H9 (cell line): ENCODE measurements at regions not wholly inside any gene's neighbourhood (a gene's known extent, or its start where the extent isn't known, plus 50 kb on each side); places are given as distances from the start of the nearest gene placed in this dataset.

Experiments
- DNase-seq: peaks from one replicate; pipeline ENCODE4 v3.0.0-alpha.2; 2017
- H2AFZ ChIP-seq: one replicate; pipeline ENCODE4 v1.6.1; 2013; ENCODE audit warnings: mild to moderate bottlenecking, low read length, control low read depth, moderate library complexity
- H2AK5ac ChIP-seq: 2 replicates; pipeline ENCODE4 v1.6.1; 2013; ENCODE audit warnings: low read length, control low read depth, mixed read lengths; ENCODE audit not compliant: insufficient read length
- H2BK120ac ChIP-seq: one replicate; pipeline ENCODE4 v1.6.1; 2013; ENCODE audit warnings: low read depth, mild to moderate bottlenecking, low read length, control low read depth, inconsistent platforms; ENCODE audit not compliant: poor library complexity, severe bottlenecking
- H2BK12ac ChIP-seq: 2 replicates; pipeline ENCODE4 v1.6.1; 2013; ENCODE audit warnings: low read length, control low read depth, mixed read lengths, low read depth; ENCODE audit not compliant: insufficient read length
- H2BK15ac ChIP-seq: 2 replicates; pipeline ENCODE4 v1.6.1; 2013; ENCODE audit warnings: low read depth, low read length, control low read depth
- H2BK20ac ChIP-seq: one replicate; pipeline ENCODE4 v1.6.1; 2013; ENCODE audit warnings: low read depth, mild to moderate bottlenecking, low read length, control low read depth, inconsistent platforms; ENCODE audit not compliant: poor library complexity, severe bottlenecking
- H2BK5ac ChIP-seq: 2 replicates; pipeline ENCODE4 v1.6.1; 2013; ENCODE audit warnings: low read length, control low read depth, mixed read lengths; ENCODE audit not compliant: insufficient read length
- H3K14ac ChIP-seq: 2 replicates; pipeline ENCODE4 v1.6.1; 2013; ENCODE audit warnings: low read length, control low read depth; ENCODE audit not compliant: insufficient read depth
- H3K18ac ChIP-seq: 2 replicates; pipeline ENCODE4 v1.6.1; 2013; ENCODE audit warnings: low read depth, mild to moderate bottlenecking, mixed read lengths, low read length, control low read depth; ENCODE audit not compliant: insufficient read length
- H3K23ac ChIP-seq: 2 replicates; pipeline ENCODE4 v1.6.1; 2013; ENCODE audit warnings: low read length, control low read depth, mixed read lengths, low read depth; ENCODE audit not compliant: insufficient read length
- H3K23me2 ChIP-seq: 2 replicates; pipeline ENCODE4 v1.6.1; 2013; ENCODE audit warnings: low read depth, mild to moderate bottlenecking, mixed read lengths, low read length, control low read depth; ENCODE audit not compliant: insufficient read length, poor library complexity, severe bottlenecking
- H3K27ac ChIP-seq: 2 replicates; pipeline ENCODE4 v1.5.1; 2013; ENCODE audit warnings: low read length, control low read depth, mixed read lengths, low read depth; ENCODE audit not compliant: insufficient read length
- H3K27me3 ChIP-seq: 2 replicates; pipeline ENCODE4 v1.6.1; 2013; ENCODE audit warnings: low read length, control low read depth, inconsistent platforms; ENCODE audit not compliant: insufficient read depth
- H3K4ac ChIP-seq: 2 replicates; pipeline ENCODE4 v1.6.1; 2013; ENCODE audit warnings: low read depth, mild to moderate bottlenecking, control low read depth, inconsistent platforms, low read length, moderate library complexity
- H3K4me1 ChIP-seq: 2 replicates; pipeline ENCODE4 v1.6.1; 2013; ENCODE audit warnings: low read length, control low read depth, inconsistent platforms; ENCODE audit not compliant: insufficient read depth
- H3K4me2 ChIP-seq: 2 replicates; pipeline ENCODE4 v1.6.1; 2013; ENCODE audit warnings: low read length, control low read depth, mixed read lengths; ENCODE audit not compliant: insufficient read length, insufficient read depth
- H3K56ac ChIP-seq: 2 replicates; pipeline ENCODE4 v1.6.1; 2013; ENCODE audit warnings: low read depth, mild to moderate bottlenecking, mixed read lengths, low read length, control low read depth; ENCODE audit not compliant: insufficient read length
- H3K79me1 ChIP-seq: 2 replicates; pipeline ENCODE4 v1.6.1; 2013; ENCODE audit warnings: low read depth, mild to moderate bottlenecking, moderate library complexity, low read length, control low read depth, inconsistent platforms; ENCODE audit not compliant: insufficient read depth, poor library complexity, severe bottlenecking
- H3K79me2 ChIP-seq: 2 replicates; pipeline ENCODE4 v1.6.1; 2013; ENCODE audit warnings: low read length, control low read depth, inconsistent platforms; ENCODE audit not compliant: insufficient read depth
- H3K9ac ChIP-seq: 2 replicates; pipeline ENCODE4 v1.6.1; 2013; ENCODE audit warnings: low read length, control low read depth, mixed read lengths; ENCODE audit not compliant: insufficient read length; ENCODE audit errors: extremely low read depth
- H3K9me3 ChIP-seq: one replicate; pipeline ENCODE4 v1.6.1; 2013; ENCODE audit warnings: low read depth, low read length, inconsistent platforms; ENCODE audit not compliant: control insufficient read depth
- H3T11ph ChIP-seq: one replicate; pipeline ENCODE4 v1.6.1; 2013; ENCODE audit warnings: mild to moderate bottlenecking, low read length, control low read depth, inconsistent platforms
- H4K20me1 ChIP-seq: one replicate; pipeline ENCODE4 v1.6.1; 2013; ENCODE audit not compliant: control insufficient read depth, insufficient read length, insufficient read depth
- H4K5ac ChIP-seq: 2 replicates; pipeline ENCODE4 v1.6.1; 2013; ENCODE audit warnings: low read depth, mild to moderate bottlenecking, mixed read lengths, low read length, control low read depth; ENCODE audit not compliant: insufficient read length
- H4K8ac ChIP-seq: replicated peaks from 2 replicates; pipeline ENCODE4 v1.6.1; 2013; ENCODE audit warnings: low read length, control low read depth, mixed read lengths, low read depth; ENCODE audit not compliant: insufficient read length
- H4K91ac ChIP-seq: 2 replicates; pipeline ENCODE4 v1.6.1; 2013; ENCODE audit warnings: low read depth, mild to moderate bottlenecking, moderate library complexity, mixed read lengths, low read length, control low read depth; ENCODE audit not compliant: insufficient read length
- H3K27ac Mint-ChIP-seq, 3 experiments: 2 replicates in 2 of 3; 3 replicates in 1 of 3; pipeline ENCODE4 v1.8.0; 2020 to 2021; ENCODE audit warnings: mixed read lengths in 3 of 3, mild to moderate bottlenecking in 1 of 3, moderate library complexity in 1 of 3
- H3K27me3 Mint-ChIP-seq: 2 replicates; pipeline ENCODE4 v1.8.0; 2021; ENCODE audit warnings: low read depth, mild to moderate bottlenecking, moderate library complexity, mixed read lengths
- H3K36me3 Mint-ChIP-seq, 3 experiments: 2 replicates in 2 of 3; 3 replicates in 1 of 3; pipeline ENCODE4 v1.8.0; 2020 to 2021; ENCODE audit warnings: low read depth in 3 of 3, mixed read lengths in 3 of 3; ENCODE audit not compliant: insufficient read depth in 1 of 3
- H3K4me1 Mint-ChIP-seq, 2 experiments: 2 replicates each; pipeline ENCODE4 v1.8.0; 2020; ENCODE audit warnings: mixed read lengths in 2 of 2
- H3K4me3 Mint-ChIP-seq, 2 experiments: 2 replicates in 1 of 2; 3 replicates in 1 of 2; pipeline ENCODE4 v1.8.0; 2020 to 2021; ENCODE audit warnings: mild to moderate bottlenecking in 2 of 2, mixed read lengths in 2 of 2, moderate library complexity in 1 of 2
- H3K9me3 Mint-ChIP-seq, 2 experiments: 2 replicates in 1 of 2; 3 replicates in 1 of 2; pipeline ENCODE4 v1.8.0; 2020; ENCODE audit warnings: mild to moderate bottlenecking in 2 of 2, mixed read lengths in 2 of 2, moderate library complexity in 1 of 2
- CTCF ChIP-seq: fragments of 200-600 bp; sonication (generic); conservative IDR thresholded peaks from 3 replicates; pipeline ENCODE4 v1.8.0; 2021; ENCODE audit warnings: antibody characterized with exemption, mild to moderate bottlenecking
- WGBS: extraction: QIAGEN DNeasy Blood & Tissue Kit; methylation state at CpG from one replicate; pipeline ENCODE4 v1.1.7; 2013; ENCODE audit warnings: missing lambda C conversion rate, low lambda C conversion rate, mixed read lengths; ENCODE audit not compliant: insufficient read length; ENCODE audit errors: extremely low coverage; 5-methylcytosine and 5-hydroxymethylcytosine counted together

DNA sequence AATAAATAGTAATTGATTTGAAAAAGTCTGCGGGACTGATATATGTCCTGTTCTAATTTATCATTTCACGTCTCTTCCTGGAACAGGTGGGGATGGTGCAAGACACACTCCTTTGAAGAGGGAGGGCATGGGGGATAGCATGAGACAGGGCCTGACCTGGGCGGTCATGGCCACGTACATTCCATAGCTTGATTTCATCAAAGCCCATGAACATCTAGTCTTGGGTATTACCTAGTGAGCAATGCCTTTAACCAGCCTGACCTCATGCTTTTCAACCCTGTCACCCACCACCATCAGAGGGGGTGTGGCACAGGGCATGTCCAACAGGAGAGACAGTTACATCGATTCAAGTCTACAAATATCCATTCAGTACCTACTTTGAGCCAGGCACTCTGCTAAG, 52.3 kb upstream of the HOPX start:
- H3K18ac ChIP-seq = no peak overlapping the region
- no peaks in the 10 kb centered on the region for H3K79me2 ChIP-seq
- Mint-ChIP-seq H3K36me3 (peaks cover 0 to 2% (median 0%) of the 10 kb centered on the region in 3 experiments; a peak in 1 of 7 replicates), H3K4me1 (peaks cover 0 to 3% of the 10 kb centered on the region in 2 experiments; a peak in 1 of 4 replicates), H3K27ac (no peak overlapping the region; a peak in 1 of 7 replicates), H3K9me3 (peaks cover 9 to 13% of the 10 kb centered on the region in 2 experiments; a peak in 3 of 5 replicates), H3K27me3 (peaks cover 6% of the 10 kb centered on the region), H3K4me3 (no peak overlapping the region)
- TF ChIP-seq CTCF = no peak
- H2BK120ac ChIP-seq = no peak overlapping the region
- no peaks in the 10 kb centered on the region for H3K79me1 ChIP-seq
- no peak overlapping the region for H2AK5ac ChIP-seq
- no peak overlapping the region for H4K8ac ChIP-seq
- no peak overlapping the region for H2BK12ac ChIP-seq
- no peak overlapping the region for H3K23ac ChIP-seq
- no peak overlapping the region for H3K9ac ChIP-seq
- no peak overlapping the region for H3T11ph ChIP-seq
- H3K27me3 ChIP-seq = no peaks in the 10 kb centered on the region
- no peak overlapping the region for H3K4ac ChIP-seq
- no peak overlapping the region for H2BK20ac ChIP-seq
- no peak overlapping the region for H3K14ac ChIP-seq
- H4K5ac ChIP-seq = no peak overlapping the region
- H3K23me2 ChIP-seq = no peaks in the 10 kb centered on the region
- DNase-seq = no peak
- no peaks in the 10 kb centered on the region for H3K4me1 ChIP-seq
- no peak overlapping the region for H2BK15ac ChIP-seq
- no peak overlapping the region for H4K91ac ChIP-seq
- H4K20me1 ChIP-seq = no peaks in the 10 kb centered on the region
- H3K27ac ChIP-seq = no peak overlapping the region
- WGBS = no CpG with 5 or more reads among the region's 5 CpGs
- H3K9me3 ChIP-seq = no peaks in the 10 kb centered on the region
- no peak overlapping the region for H3K4me2 ChIP-seq
- no peak overlapping the region for H2AFZ ChIP-seq
- H3K56ac ChIP-seq = no peak overlapping the region
- H2BK5ac ChIP-seq = no peak overlapping the region
